AG04449 (cell line): ENCODE measurements at regions not wholly inside any gene's neighbourhood (a gene's known extent, or its start where the extent isn't known, plus 50 kb on each side); places are given as distances from the start of the nearest gene placed in this dataset.

Source experiments
- CTCF ChIA-PET: fragments of 350-600 bp; formaldehyde crosslinking; extraction: SDS; loops from one replicate; lab custom pipeline; 2021; ENCODE audit warnings: antibody characterized with exemption; lab: Yijun Ruan, JAX
- POLR2A ChIA-PET: fragments of 400-600, 350-600 bp; formaldehyde crosslinking; extraction: SDS; loops from one replicate; lab custom pipeline; 2020; ENCODE audit warnings: antibody characterized with exemption, inconsistent platforms; lab: Yijun Ruan, JAX
- DNase-seq: peaks from one replicate; pipeline ENCODE4 v3.0.0-alpha.2; 2010; ENCODE audit warnings: low read depth, low spot score
- H3K4me3 ChIP-seq: 2 replicates; pipeline ENCODE4 v1.5.1; 2011; ENCODE audit warnings: low read depth, mild to moderate bottlenecking, control low read depth, low read length
- CTCF ChIP-seq: IDR thresholded peaks from one replicate; pipeline ENCODE4 v1.5.1; 2011; ENCODE audit warnings: mild to moderate bottlenecking, moderate library complexity, low read length, control low read depth, inconsistent platforms; ENCODE audit not compliant: insufficient read depth; ENCODE audit errors: missing control alignments

DNA sequence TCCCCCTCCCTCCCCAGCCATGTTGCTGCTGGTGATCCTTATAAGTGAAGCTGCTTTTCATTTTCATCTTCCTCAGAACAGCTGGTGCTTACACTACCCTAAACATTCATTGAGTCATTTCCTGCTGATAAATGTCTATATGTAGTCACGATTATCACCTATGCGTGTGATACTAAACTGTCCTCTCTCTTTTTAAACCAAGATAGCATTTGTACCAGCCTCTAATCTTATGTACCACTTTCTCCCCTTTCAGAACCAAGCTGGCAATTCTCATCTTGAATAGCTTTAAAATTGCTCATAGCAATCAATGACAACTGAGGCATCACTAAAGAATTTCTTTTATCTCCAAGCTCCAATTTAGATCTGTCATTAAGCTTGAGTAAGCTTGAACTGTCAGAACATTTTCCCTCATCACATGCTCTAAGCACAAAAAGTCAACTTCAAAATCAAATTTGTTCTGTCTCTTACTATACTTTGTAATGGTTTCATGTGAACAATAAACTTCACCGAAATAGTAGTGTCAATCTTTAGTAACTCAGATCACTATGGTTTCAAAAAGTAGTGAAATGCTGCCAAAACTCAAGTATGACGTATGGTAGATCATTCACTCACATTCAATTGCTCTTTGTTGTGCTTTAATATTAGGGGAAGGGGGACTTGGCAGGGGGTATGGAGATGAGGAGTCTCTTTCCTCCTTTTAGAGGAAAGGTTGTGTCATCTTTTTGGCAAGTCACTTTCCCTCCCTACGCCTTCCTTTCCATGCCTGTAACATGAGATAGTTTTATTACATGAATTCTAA lies 178.1 kb upstream of the NOVA1 start:
- no peak overlapping the region for H3K4me3 ChIP-seq
- ChIA-PET CTCF (no interaction called here), POLR2A (no interaction called here)
- TF ChIP-seq CTCF, result no peak
- DNase-seq, result no peak

GRCh38 chr14:26791117-26791806 lies 193.4 kb upstream of the NOVA1 start:
- no peak for TF ChIP-seq CTCF
- CTCF ChIA-PET, result interaction anchor here (0.6 kb wide), 1 partner anchor 88 kb away, joined by 3 read pairs; no protein-coding TSS in a partner anchor
- DNase-seq, result no peak
- POLR2A ChIA-PET, result no interaction called here
- no peak overlapping the region for H3K4me3 ChIP-seq

DNA sequence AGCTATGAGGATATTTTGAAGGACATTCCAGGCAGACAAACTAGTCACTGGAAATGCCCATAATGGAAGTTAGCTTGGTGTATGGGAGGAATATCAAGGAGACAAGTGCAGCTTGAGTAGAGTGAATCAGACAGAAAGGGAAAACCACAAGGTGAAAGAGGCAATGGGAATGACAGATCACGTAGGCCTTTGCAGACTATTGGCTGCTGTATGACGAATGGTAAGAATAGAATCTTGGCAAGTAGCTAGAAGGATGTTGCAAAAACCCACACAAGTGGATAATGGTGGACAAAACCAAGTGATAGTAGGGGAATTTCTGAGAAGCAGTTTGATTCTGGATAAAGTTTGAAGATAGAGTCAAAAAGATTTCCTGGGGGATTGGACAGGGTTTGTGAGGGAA lies 196.9 kb upstream of the NOVA1 start:
- DNase-seq, result no peak
- no peak for TF ChIP-seq CTCF
- CTCF ChIA-PET, result no interaction called here
- POLR2A ChIA-PET, result no interaction called here
- H3K4me3 ChIP-seq, result no peak overlapping the region

DNA sequence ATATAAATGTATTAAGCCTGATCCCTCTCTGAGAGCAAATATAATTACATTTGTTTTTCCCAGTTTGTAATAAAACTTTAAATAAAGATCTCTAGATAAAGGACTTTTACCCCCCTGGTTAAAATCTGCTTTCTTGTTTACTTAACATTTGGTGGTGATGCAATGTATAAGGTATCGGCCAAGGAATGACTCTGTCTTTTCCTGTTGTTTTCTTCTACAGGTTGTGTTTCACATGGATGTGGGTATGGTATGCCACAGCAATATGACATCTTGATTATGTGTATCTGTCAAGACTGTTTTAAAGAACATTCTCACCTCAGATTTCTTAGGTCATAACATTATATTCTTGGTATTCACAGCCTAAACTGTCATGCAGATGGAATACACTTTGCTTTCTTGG lies 210.6 kb upstream of the NOVA1 start:
- ChIA-PET CTCF (no interaction called here), POLR2A (no interaction called here)
- no peak for DNase-seq
- H3K4me3 ChIP-seq, result no peak overlapping the region
- TF ChIP-seq CTCF, result no peak

- ChIA-PET POLR2A (no interaction called here), CTCF (no interaction called here)
- no peak overlapping the region for H3K4me3 ChIP-seq
- TF ChIP-seq CTCF, result no peak
- no peak for DNase-seq
Measured at GRCh38 chr14:26810631-26811030, 212.8 kb upstream of the NOVA1 start.

DNA sequence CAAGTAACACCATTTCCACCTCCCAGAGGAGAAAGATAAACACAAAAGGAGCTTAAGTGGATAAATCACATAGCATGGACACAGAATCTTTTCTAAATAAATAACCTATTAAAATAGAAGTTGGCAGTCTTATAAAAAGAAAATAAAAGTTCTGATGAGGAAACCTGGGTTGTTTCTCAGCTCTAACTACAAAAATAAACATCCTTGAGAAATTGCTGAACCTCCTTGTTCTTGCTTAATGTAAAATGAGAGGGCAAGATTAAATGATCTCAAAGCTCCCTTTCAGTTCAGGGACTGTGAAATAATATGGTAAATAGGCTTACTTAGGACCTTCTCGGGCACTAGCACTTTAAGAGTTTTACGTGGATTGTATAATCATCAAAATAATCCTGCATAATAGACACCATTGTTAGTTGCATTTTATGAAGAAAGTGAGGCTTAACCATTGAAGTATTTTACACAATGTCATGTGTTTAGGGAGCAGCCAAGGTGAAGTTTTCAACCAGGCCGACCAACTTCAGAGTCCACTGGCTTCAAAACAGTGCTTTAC lies 214.0 kb upstream of the NOVA1 start:
- TF ChIP-seq CTCF, result no peak
- ChIA-PET POLR2A (no interaction called here), CTCF (no interaction called here)
- H3K4me3 ChIP-seq, result no peak overlapping the region
- DNase-seq, result no peak
